ENCODE measurements at regions not wholly inside any gene's neighbourhood (a gene's known extent, or its start where the extent isn't known, plus 50 kb on each side); places are given as distances from the start of the nearest gene placed in this dataset.

DNA sequence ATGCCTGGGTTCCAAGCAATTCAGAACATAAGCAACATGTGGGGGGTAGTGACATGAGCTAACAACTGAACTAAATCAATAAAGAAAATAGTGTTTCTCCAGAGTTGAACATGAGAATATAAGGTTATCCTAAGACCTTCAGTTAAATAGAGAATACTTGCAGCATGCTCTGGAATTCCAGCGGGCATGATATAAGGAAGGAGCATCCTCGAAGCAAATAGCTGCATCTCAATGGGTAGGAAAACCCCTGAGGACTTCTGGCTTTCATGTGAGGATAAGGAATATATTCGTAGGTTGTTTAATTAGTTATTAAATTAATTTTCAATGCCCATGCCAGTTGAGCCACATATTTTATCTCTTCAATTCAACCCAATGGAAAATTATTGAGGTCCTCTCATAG lies 631.2 kb upstream of the EPHA7 start:
- Histone ChIP-seq H3K27me3 (ENCODE audit: insufficient read depth, low read length) (no peaks in the 10 kb centered on the region), H3K9ac (ENCODE audit: low read length) (no peak overlapping the region), H3K79me2 (ENCODE audit: insufficient read depth, low read length) (no peaks in the 10 kb centered on the region), H3K36me3 (ENCODE audit: insufficient read depth, low read length) (no peaks in the 10 kb centered on the region), H3K4me1 (ENCODE audit: insufficient read depth, low read length) (no peaks in the 10 kb centered on the region), H3K9me3 (ENCODE audit: insufficient read depth, low read depth, low read length) (no peaks in the 10 kb centered on the region), H3K4me2 (ENCODE audit: low read length) (no peak overlapping the region), H4K20me1 (ENCODE audit: insufficient read depth, low read length) (no peaks in the 10 kb centered on the region), H2AFZ (ENCODE audit: low read depth, low read length) (no peak overlapping the region), H3K27ac (ENCODE audit: low read depth, low read length) (no peak overlapping the region), H3K4me3 (ENCODE audit: insufficient read depth, low read depth, low read length) (no peak overlapping the region)
- no peaks in the 10 kb centered on the region for H3K27me3 Mint-ChIP-seq (ENCODE audit: low read depth, unreplicated experiment)
- no peak overlapping the region for H3K4me3 Mint-ChIP-seq (ENCODE audit: unreplicated experiment)
- no peaks in the 10 kb centered on the region for H3K4me1 Mint-ChIP-seq (ENCODE audit: low read depth, unreplicated experiment)
- H3K27ac Mint-ChIP-seq (ENCODE audit: unreplicated experiment), result no peak overlapping the region
- no peaks in the 10 kb centered on the region for H3K36me3 Mint-ChIP-seq (ENCODE audit: low read depth, unreplicated experiment)
- TF ChIP-seq, protein P1, sequence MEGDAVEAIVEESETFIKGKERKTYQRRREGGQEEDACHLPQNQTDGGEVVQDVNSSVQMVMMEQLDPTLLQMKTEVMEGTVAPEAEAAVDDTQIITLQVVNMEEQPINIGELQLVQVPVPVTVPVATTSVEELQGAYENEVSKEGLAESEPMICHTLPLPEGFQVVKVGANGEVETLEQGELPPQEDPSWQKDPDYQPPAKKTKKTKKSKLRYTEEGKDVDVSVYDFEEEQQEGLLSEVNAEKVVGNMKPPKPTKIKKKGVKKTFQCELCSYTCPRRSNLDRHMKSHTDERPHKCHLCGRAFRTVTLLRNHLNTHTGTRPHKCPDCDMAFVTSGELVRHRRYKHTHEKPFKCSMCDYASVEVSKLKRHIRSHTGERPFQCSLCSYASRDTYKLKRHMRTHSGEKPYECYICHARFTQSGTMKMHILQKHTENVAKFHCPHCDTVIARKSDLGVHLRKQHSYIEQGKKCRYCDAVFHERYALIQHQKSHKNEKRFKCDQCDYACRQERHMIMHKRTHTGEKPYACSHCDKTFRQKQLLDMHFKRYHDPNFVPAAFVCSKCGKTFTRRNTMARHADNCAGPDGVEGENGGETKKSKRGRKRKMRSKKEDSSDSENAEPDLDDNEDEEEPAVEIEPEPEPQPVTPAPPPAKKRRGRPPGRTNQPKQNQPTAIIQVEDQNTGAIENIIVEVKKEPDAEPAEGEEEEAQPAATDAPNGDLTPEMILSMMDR (IDR thresholded peaks at IDR 0.05; ENCODE audit: insufficient read depth, low read depth, low read length), result no peak
- TF ChIP-seq EZH2 (IDR thresholded peaks at IDR 0.05; ENCODE audit: insufficient read depth, low read length), result no peak
- no peaks in the 10 kb centered on the region for H3K9me3 Mint-ChIP-seq (ENCODE audit: unreplicated experiment)
- no peak for FAIRE-seq
- no peak for DNase-seq (ENCODE audit: low read depth)

DNA sequence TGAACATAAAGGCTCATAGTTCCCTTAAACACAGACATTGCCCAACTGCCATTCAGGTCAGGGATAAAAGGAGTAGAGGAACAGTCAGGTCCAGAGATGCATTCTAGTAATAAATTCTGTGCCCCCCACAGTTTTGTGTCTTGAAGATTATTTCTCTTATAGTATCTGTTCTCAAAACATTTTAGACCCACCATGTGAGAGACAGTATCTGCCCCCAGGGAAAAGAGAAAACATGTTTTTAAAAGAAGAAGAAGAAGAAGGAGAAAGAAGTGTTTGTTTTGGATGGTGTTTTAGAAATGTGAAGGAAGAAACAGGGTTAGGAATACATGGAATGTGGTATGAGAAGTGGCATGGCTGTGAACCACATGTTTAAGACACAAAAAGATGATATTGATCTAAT lies 629.6 kb upstream of the EPHA7 start:
- peaks cover 8% of the 10 kb centered on the region for H3K4me1 Mint-ChIP-seq (ENCODE audit: low read depth, unreplicated experiment)
- Histone ChIP-seq H2AFZ (ENCODE audit: low read depth, low read length) (no peak overlapping the region), H3K9ac (ENCODE audit: low read length) (no peak overlapping the region), H3K4me3 (ENCODE audit: insufficient read depth, low read depth, low read length) (no peak overlapping the region), H3K4me1 (ENCODE audit: insufficient read depth, low read length) (no peaks in the 10 kb centered on the region), H4K20me1 (ENCODE audit: insufficient read depth, low read length) (no peaks in the 10 kb centered on the region), H3K9me3 (ENCODE audit: insufficient read depth, low read depth, low read length) (no peaks in the 10 kb centered on the region), H3K36me3 (ENCODE audit: insufficient read depth, low read length) (no peaks in the 10 kb centered on the region), H3K4me2 (ENCODE audit: low read length) (no peak overlapping the region), H3K27me3 (ENCODE audit: insufficient read depth, low read length) (no peaks in the 10 kb centered on the region), H3K27ac (ENCODE audit: low read depth, low read length) (no peak overlapping the region), H3K79me2 (ENCODE audit: insufficient read depth, low read length) (no peaks in the 10 kb centered on the region)
- H3K9me3 Mint-ChIP-seq (ENCODE audit: unreplicated experiment), result no peaks in the 10 kb centered on the region
- no peak overlapping the region for H3K4me3 Mint-ChIP-seq (ENCODE audit: unreplicated experiment)
- H3K27me3 Mint-ChIP-seq (ENCODE audit: low read depth, unreplicated experiment), result no peaks in the 10 kb centered on the region
- TF ChIP-seq, protein P1 (IDR thresholded peaks at IDR 0.05; ENCODE audit: insufficient read depth, low read depth, low read length), result no peak
- TF ChIP-seq EZH2 (IDR thresholded peaks at IDR 0.05; ENCODE audit: insufficient read depth, low read length), result no peak
- DNase-seq (ENCODE audit: low read depth) (no peak), FAIRE-seq (no peak)
- no peaks in the 10 kb centered on the region for H3K36me3 Mint-ChIP-seq (ENCODE audit: low read depth, unreplicated experiment)
- no peak overlapping the region for H3K27ac Mint-ChIP-seq (ENCODE audit: unreplicated experiment)

DNA sequence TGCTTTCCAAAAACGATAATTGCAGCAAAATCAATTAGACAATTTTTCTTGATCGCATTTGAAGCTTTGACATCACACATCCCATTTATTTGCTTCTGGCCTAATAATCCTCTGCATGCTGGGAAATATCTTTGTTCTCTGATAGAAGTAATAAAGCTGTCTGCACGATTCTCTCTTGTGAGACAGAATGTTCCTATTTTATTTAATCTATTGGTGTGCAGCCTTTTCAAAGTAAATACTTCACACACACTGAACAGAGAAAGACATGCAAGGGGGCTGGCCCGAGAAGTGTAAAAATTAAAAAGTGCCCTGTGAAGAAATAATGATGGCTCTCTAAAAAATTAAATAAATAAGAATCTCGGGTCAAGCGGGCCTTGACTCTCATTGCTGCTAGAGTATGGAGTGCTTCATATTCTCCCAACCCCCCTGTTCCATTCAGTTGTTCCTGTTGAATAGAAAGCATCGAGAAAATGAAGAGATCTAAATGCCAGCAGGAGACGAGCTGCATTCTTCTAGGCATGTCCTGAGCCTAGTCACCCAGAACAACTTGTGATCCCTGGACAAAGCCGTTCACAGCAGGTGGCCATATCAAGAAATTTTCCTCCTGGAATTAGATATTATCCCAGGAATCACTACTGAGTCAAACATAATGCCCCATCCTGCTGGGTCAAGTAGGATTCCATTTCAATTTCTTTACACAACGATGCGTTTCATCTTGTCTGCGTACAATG lies 625.9 kb upstream of the EPHA7 start:
- TF ChIP-seq, protein P1 (IDR thresholded peaks at IDR 0.05; ENCODE audit: insufficient read depth, low read depth, low read length), result no peak
- no peak for TF ChIP-seq EZH2 (IDR thresholded peaks at IDR 0.05; ENCODE audit: insufficient read depth, low read length)
- Histone ChIP-seq H3K27ac (ENCODE audit: low read depth, low read length) (no peak overlapping the region), H3K9me3 (ENCODE audit: insufficient read depth, low read depth, low read length) (no peaks in the 10 kb centered on the region), H3K9ac (ENCODE audit: low read length) (no peak overlapping the region), H2AFZ (ENCODE audit: low read depth, low read length) (no peak overlapping the region), H4K20me1 (ENCODE audit: insufficient read depth, low read length) (no peaks in the 10 kb centered on the region), H3K4me1 (ENCODE audit: insufficient read depth, low read length) (no peaks in the 10 kb centered on the region), H3K79me2 (ENCODE audit: insufficient read depth, low read length) (no peaks in the 10 kb centered on the region), H3K4me2 (ENCODE audit: low read length) (no peak overlapping the region), H3K4me3 (ENCODE audit: insufficient read depth, low read depth, low read length) (no peak overlapping the region), H3K36me3 (ENCODE audit: insufficient read depth, low read length) (no peaks in the 10 kb centered on the region), H3K27me3 (ENCODE audit: insufficient read depth, low read length) (no peaks in the 10 kb centered on the region)
- H3K36me3 Mint-ChIP-seq (ENCODE audit: low read depth, unreplicated experiment), result no peaks in the 10 kb centered on the region
- H3K4me1 Mint-ChIP-seq (ENCODE audit: low read depth, unreplicated experiment), result peaks cover 8% of the 10 kb centered on the region
- H3K27ac Mint-ChIP-seq (ENCODE audit: unreplicated experiment), result no peak overlapping the region
- H3K4me3 Mint-ChIP-seq (ENCODE audit: unreplicated experiment), result no peak overlapping the region
- FAIRE-seq, result no peak
- no peak for DNase-seq (ENCODE audit: low read depth)
- no peaks in the 10 kb centered on the region for H3K27me3 Mint-ChIP-seq (ENCODE audit: low read depth, unreplicated experiment)
- no peaks in the 10 kb centered on the region for H3K9me3 Mint-ChIP-seq (ENCODE audit: unreplicated experiment)

Measured in astrocyte (in vitro differentiated cells and primary cell).